H1 (cell line): ENCODE measurements at regions not wholly inside any gene's neighbourhood (a gene's known extent, or its start where the extent isn't known, plus 50 kb on each side); places are given as distances from the start of the nearest gene placed in this dataset.

Experiments
- CTCF ChIA-PET: fragments of 300-600 bp; sonication (Branson Sonifier 250); formaldehyde crosslinking; loops from one replicate; lab custom pipeline; 2021; ENCODE audit not compliant: partially characterized antibody; lab: Charles Lee
- POLR2A ChIA-PET: fragments of 300-600 bp; sonication (Branson Sonifier 250); formaldehyde crosslinking; loops from one replicate; lab custom pipeline; 2021; ENCODE audit warnings: inconsistent platforms; ENCODE audit not compliant: partially characterized antibody; lab: Charles Lee
- DNase-seq, 2 experiments: peaks; one replicate each; pipeline versions ENCODE4 v3.0.0 to v3.0.0-alpha.2; 2010 to 2022; ENCODE audit warnings: low spot score in 2 of 2, low read depth in 1 of 2, mixed read lengths in 1 of 2
- FAIRE-seq: peaks from 2 replicates; lab custom pipeline; 2011; peaks lifted over from hg19 to GRCh38; lab: Jason Lieb, UNC
- H2AFZ ChIP-seq: 2 replicates; pipeline ENCODE4 v1.8.1; 2012; ENCODE audit warnings: low read length, inconsistent platforms
- H2AK5ac ChIP-seq: 2 replicates; pipeline ENCODE4 v1.6.1; 2013; ENCODE audit warnings: low read depth, low read length
- H2BK120ac ChIP-seq: replicated peaks from 2 replicates; pipeline ENCODE3; 2013; ENCODE audit warnings: low read depth, low read length, inconsistent platforms
- H2BK12ac ChIP-seq: 2 replicates; pipeline ENCODE4 v1.6.1; 2013; ENCODE audit warnings: low read depth, low read length
- H2BK15ac ChIP-seq: 2 replicates; pipeline ENCODE4 v1.6.1; 2013; ENCODE audit warnings: low read length
- H2BK20ac ChIP-seq: 2 replicates; pipeline ENCODE4 v1.6.1; 2013; ENCODE audit warnings: low read length
- H2BK5ac ChIP-seq: 2 replicates; pipeline ENCODE4 v1.6.1; 2013; ENCODE audit warnings: low read depth, low read length
- H3K14ac ChIP-seq: 2 replicates; pipeline ENCODE4 v1.6.1; 2013; ENCODE audit warnings: inconsistent platforms; ENCODE audit not compliant: insufficient read length
- H3K18ac ChIP-seq: 2 replicates; pipeline ENCODE4 v1.6.1; 2013; ENCODE audit warnings: low read length; ENCODE audit errors: extremely low read depth
- H3K23ac ChIP-seq: 2 replicates; pipeline ENCODE4 v1.6.1; 2013; ENCODE audit warnings: inconsistent platforms; ENCODE audit not compliant: insufficient read length
- H3K23me2 ChIP-seq: 2 replicates; pipeline ENCODE4 v1.6.1; 2013; ENCODE audit warnings: low read depth, low read length
- H3K27ac ChIP-seq: 2 replicates; pipeline ENCODE4 v1.6.1; 2011; ENCODE audit warnings: low read depth, low read length, inconsistent platforms
- H3K27me3 ChIP-seq, 4 experiments: replicated peaks in 1 of 4; 1 replicate in 1 of 4; 2 replicates in 3 of 4; pipeline versions ENCODE4 v1.6.1 to v1.8.1; 2011 to 2013; ENCODE audit warnings: low read length in 3 of 4, mild to moderate bottlenecking in 3 of 4, inconsistent platforms in 2 of 4, mixed read lengths in 2 of 4, moderate library complexity in 1 of 4; ENCODE audit not compliant: control insufficient read depth in 3 of 4, insufficient read depth in 3 of 4; ENCODE audit errors: extremely low read depth in 1 of 4
- H3K36me3 ChIP-seq, 4 experiments: 2 replicates each; pipeline versions ENCODE4 v1.6.1 to v1.8.1; 2011 to 2013; ENCODE audit warnings: mild to moderate bottlenecking in 4 of 4, low read length in 3 of 4, moderate library complexity in 2 of 4, control low read depth in 1 of 4, inconsistent platforms in 1 of 4; ENCODE audit not compliant: insufficient read depth in 4 of 4, control insufficient read depth in 2 of 4
- H3K4ac ChIP-seq: replicated peaks from 2 replicates; pipeline ENCODE3; 2013; ENCODE audit warnings: low read length, low read depth, mixed read lengths, inconsistent platforms; ENCODE audit not compliant: insufficient read length
- H3K4me1 ChIP-seq, 4 experiments: replicated peaks in 1 of 4; 1 replicate in 1 of 4; 2 replicates in 3 of 4; pipeline versions ENCODE4 v1.6.1 to v1.8.1; 2011 to 2013; ENCODE audit warnings: low read length in 3 of 4, inconsistent platforms in 2 of 4, mixed read lengths in 1 of 4; ENCODE audit not compliant: insufficient read depth in 4 of 4, control insufficient read depth in 3 of 4
- H3K4me2 ChIP-seq, 2 experiments: 2 replicates each; pipeline versions ENCODE4 v1.6.1 to v1.8.1; 2011 to 2013; ENCODE audit warnings: low read depth in 2 of 2, low read length in 2 of 2, control low read depth in 1 of 2, inconsistent platforms in 1 of 2, mild to moderate bottlenecking in 1 of 2; ENCODE audit not compliant: insufficient read depth in 1 of 2
- H3K4me3 ChIP-seq, 4 experiments: fragments of 200-600, 300-600 bp in 1 of 4; sonication (generic), shearing (Covaris generic), sonication (Bioruptor Twin) in 1 of 4; 2 replicates each; pipeline versions ENCODE4 v1.5.1 to v1.8.1; 2011 to 2016; ENCODE audit warnings: low read length in 4 of 4, low read depth in 3 of 4, control low read depth in 2 of 4, inconsistent platforms in 2 of 4, mild to moderate bottlenecking in 2 of 4, mixed read lengths in 1 of 4, moderate library complexity in 1 of 4; ENCODE audit not compliant: insufficient read depth in 2 of 4; ENCODE audit errors: extremely low read depth in 1 of 4
- H3K56ac ChIP-seq: replicated peaks from 2 replicates; pipeline ENCODE3; 2013; ENCODE audit warnings: low read depth, mild to moderate bottlenecking, mixed read lengths, low read length, inconsistent platforms; ENCODE audit not compliant: insufficient read length
- H3K79me1 ChIP-seq: 2 replicates; pipeline ENCODE4 v1.6.1; 2013; ENCODE audit warnings: low read depth, low read length, control low read depth
- H3K79me2 ChIP-seq, 2 experiments: 2 replicates each; pipeline versions ENCODE4 v1.6.1 to v1.8.1; 2012 to 2013; ENCODE audit warnings: low read length in 2 of 2, mild to moderate bottlenecking in 2 of 2, inconsistent platforms in 1 of 2; ENCODE audit not compliant: insufficient read depth in 2 of 2, control insufficient read depth in 1 of 2
- H3K9ac ChIP-seq, 4 experiments: replicated peaks in 1 of 4; 1 replicate in 1 of 4; 2 replicates in 3 of 4; pipeline versions ENCODE4 v1.6.1 to v1.8.1; 2011 to 2013; ENCODE audit warnings: low read depth in 3 of 4, low read length in 3 of 4, control low read depth in 2 of 4, mild to moderate bottlenecking in 2 of 4, moderate library complexity in 2 of 4, inconsistent platforms in 1 of 4; ENCODE audit errors: extremely low read depth in 1 of 4
- H3K9me3 ChIP-seq, 2 experiments: 2 replicates each; pipeline versions ENCODE4 v1.6.1 to v1.8.1; 2012 to 2013; ENCODE audit warnings: mild to moderate bottlenecking in 2 of 2, moderate library complexity in 2 of 2, control low read depth in 1 of 2, inconsistent platforms in 1 of 2, low read depth in 1 of 2, low read length in 1 of 2, mixed read lengths in 1 of 2; ENCODE audit not compliant: insufficient read depth in 2 of 2
- H4K20me1 ChIP-seq, 2 experiments: replicated peaks in 1 of 2; 2 replicates each; pipeline versions ENCODE3 to v1.8.1; 2011 to 2013; ENCODE audit warnings: inconsistent platforms in 2 of 2, low read length in 2 of 2, mild to moderate bottlenecking in 1 of 2; ENCODE audit not compliant: insufficient read depth in 2 of 2, control insufficient read depth in 1 of 2
- H4K5ac ChIP-seq: 2 replicates; pipeline ENCODE4 v1.6.1; 2013; ENCODE audit warnings: low read length, low read depth, mixed read lengths, inconsistent platforms; ENCODE audit not compliant: insufficient read length
- H4K8ac ChIP-seq: 2 replicates; pipeline ENCODE4 v1.8.0; 2013; ENCODE audit warnings: mild to moderate bottlenecking, moderate library complexity, low read length, inconsistent platforms; ENCODE audit not compliant: insufficient read depth; ENCODE audit errors: extremely low read depth
- H4K91ac ChIP-seq: replicated peaks from 2 replicates; pipeline ENCODE3; 2013; ENCODE audit warnings: low read length, mixed read lengths, inconsistent platforms; ENCODE audit not compliant: insufficient read length
- ASH2L ChIP-seq: fragments of 200-600, 300-600 bp; sonication (generic); IDR thresholded peaks from one replicate; pipeline ENCODE4 v1.7.1; 2017; ENCODE audit warnings: low read length
- BRCA1 ChIP-seq: IDR thresholded peaks from 2 replicates; pipeline ENCODE4 v1.6.1; 2012; ENCODE audit warnings: low read depth, low read length, improper control_type of control experiment
- CTBP2 ChIP-seq: IDR thresholded peaks from 2 replicates; pipeline ENCODE4 v1.7.0; 2011; ENCODE audit warnings: borderline replicate concordance, mild to moderate bottlenecking, moderate library complexity, mixed read lengths, low read length; ENCODE audit not compliant: insufficient read depth, insufficient read length
- EP300 ChIP-seq, 2 experiments: IDR thresholded peaks; 1 replicate in 1 of 2; 2 replicates in 1 of 2; pipeline ENCODE4 v1.6.1; 2011 to 2012; ENCODE audit warnings: low read depth in 2 of 2, low read length in 2 of 2, mild to moderate bottlenecking in 2 of 2, borderline replicate concordance in 1 of 2, inconsistent platforms in 1 of 2, moderate library complexity in 1 of 2
- SAP30 ChIP-seq: fragments of 300-600 bp; sonication (generic); IDR thresholded peaks from 2 replicates; pipeline ENCODE4 v1.7.1; 2012; ENCODE audit warnings: low read length, moderate library complexity, mild to moderate bottlenecking, inconsistent platforms; ENCODE audit not compliant: insufficient read depth, insufficient replicate concordance
- USF2 ChIP-seq: IDR thresholded peaks from 2 replicates; pipeline ENCODE4 v1.6.1; 2011; ENCODE audit warnings: low read length, improper control_type of control experiment
- WGBS, 2 experiments: shearing (Covaris generic) in 1 of 2; methylation state at CpG; one replicate each; pipeline versions ENCODE4 v1.1.6 to v1.1.7; 2013 to 2015; ENCODE audit warnings: low lambda C conversion rate in 2 of 2, mixed read lengths in 2 of 2, inconsistent platforms in 1 of 2, low coverage in 1 of 2, missing lambda C conversion rate in 1 of 2; ENCODE audit not compliant: insufficient replicate concordance in 2 of 2, insufficient coverage in 1 of 2, insufficient read length in 1 of 2; ENCODE audit errors: extremely low coverage in 1 of 2, missing lambda C conversion rate in 1 of 2; 5-methylcytosine and 5-hydroxymethylcytosine counted together

- Histone ChIP-seq H3K4ac (no peak overlapping the region), H3K27me3 (no peaks in the 10 kb centered on the region), H3K27ac (no peak overlapping the region), H3K23me2 (no peaks in the 10 kb centered on the region), H3K79me2 (no peaks in the 10 kb centered on the region), H4K20me1 (no peaks in the 10 kb centered on the region), H3K9ac (no peak overlapping the region), H2BK120ac (no peak overlapping the region), H3K14ac (no peak overlapping the region), H2BK5ac (no peak overlapping the region), H2AK5ac (no peak overlapping the region), H4K8ac (no peak overlapping the region), H2AFZ (no peak overlapping the region), H2BK20ac (no peak overlapping the region), H3K56ac (no peak overlapping the region), H2BK15ac (no peak overlapping the region), H3K4me2 (no peak overlapping the region), H3K4me1 (no peaks in the 10 kb centered on the region), H2BK12ac (no peak overlapping the region), H3K23ac (no peak overlapping the region), H3K18ac (no peak overlapping the region), H3K79me1 (no peaks in the 10 kb centered on the region), H3K9me3 (no peaks in the 10 kb centered on the region; a peak in 1 of 4 replicates), H4K91ac (no peak overlapping the region), H3K36me3 (no peaks in the 10 kb centered on the region), H3K4me3 (no peak overlapping the region), H4K5ac (no peak overlapping the region)
- CTCF ChIA-PET = no interaction called here
- DNase-seq (no peak), FAIRE-seq (no peak)
- POLR2A ChIA-PET = no interaction called here
- WGBS, 2 experiments = 79% methylated on average over 3 of the region's 3 CpGs; no CpG with 5 or more reads in 1 of the 2 experiments
- TF ChIP-seq CTBP2 (no peak), ASH2L (no peak), SAP30 (no peak), EP300 (IDR thresholded peaks at IDR 0.05; ENCODE audit: borderline replicate concordance in 1 of 2, low read depth in 2 of 2, low read length in 2 of 2) (no peak), BRCA1 (no peak), USF2 (no peak)
Observed at GRCh38 chr3:102258666-102259227, 176.1 kb upstream of the ZPLD1 start.
